IMR-90 (cell line): ENCODE measurements at regions not wholly inside any gene's neighbourhood (a gene's known extent, or its start where the extent isn't known, plus 50 kb on each side); places are given as distances from the start of the nearest gene placed in this dataset.

ENCODE experiments used
- ATAC-seq: fragments of 200-7000 bp; cut with Tn5 transposase; 2 replicates; pipeline ENCODE4 v1.9.1; 2020; ENCODE audit warnings: low read depth, mild to moderate bottlenecking, moderate library complexity
- BruUV-seq: library from RNA; stranded (reverse); fragments of 400-500 nt; replicated peaks from 2 replicates; lab custom pipeline; 2021; lab: Mats Ljungman, UMichigan
- CTCF ChIA-PET: fragments of 300-600 bp; formaldehyde crosslinking; extraction: SDS; loops from one replicate; lab custom pipeline; 2021; ENCODE audit warnings: antibody characterized with exemption; lab: Yijun Ruan, JAX
- POLR2A ChIA-PET: fragments of 300-600 bp; sonication (Branson Sonifier 250); formaldehyde crosslinking; loops from one replicate; lab custom pipeline; 2022; ENCODE audit warnings: antibody characterized with exemption; ENCODE audit not compliant: unreplicated experiment; lab: Charles Lee
- DNase-seq: peaks from one replicate; pipeline ENCODE4 v3.0.0; 2013
- H2AFZ ChIP-seq: replicated peaks from 2 replicates; pipeline ENCODE3; 2013; ENCODE audit warnings: low read length, mild to moderate bottlenecking; ENCODE audit not compliant: poor library complexity
- H2AK5ac ChIP-seq: 2 replicates; pipeline ENCODE4 v1.6.1; 2013; ENCODE audit warnings: low read depth, low read length, inconsistent platforms
- H2AK9ac ChIP-seq: replicated peaks from 2 replicates; pipeline ENCODE3; 2013; ENCODE audit warnings: mild to moderate bottlenecking, low read depth, low read length, moderate library complexity; ENCODE audit not compliant: poor library complexity
- H2BK120ac ChIP-seq: 2 replicates; pipeline ENCODE4 v1.6.1; 2013; ENCODE audit warnings: low read depth, low read length, inconsistent platforms
- H2BK15ac ChIP-seq: 3 replicates; pipeline ENCODE4 v1.6.1; 2013; ENCODE audit warnings: low read depth, low read length, inconsistent platforms
- H2BK20ac ChIP-seq: 2 replicates; pipeline ENCODE4 v1.6.1; 2013; ENCODE audit warnings: low read depth, mild to moderate bottlenecking, inconsistent platforms, low read length, moderate library complexity
- H2BK5ac ChIP-seq: 2 replicates; pipeline ENCODE4 v1.6.1; 2013; ENCODE audit warnings: mild to moderate bottlenecking, low read depth, low read length, inconsistent platforms; ENCODE audit not compliant: poor library complexity, severe bottlenecking
- H3K14ac ChIP-seq: replicated peaks from 2 replicates; pipeline ENCODE4 v1.6.1; 2013; ENCODE audit warnings: low read depth, low read length, inconsistent platforms
- H3K18ac ChIP-seq: 2 replicates; pipeline ENCODE4 v1.6.1; 2013; ENCODE audit warnings: low read depth, low read length, control low read depth
- H3K23ac ChIP-seq: 2 replicates; pipeline ENCODE4 v1.6.1; 2013; ENCODE audit warnings: low read depth, low read length, inconsistent platforms
- H3K27ac ChIP-seq: 2 replicates; pipeline ENCODE4 v1.5.1; 2013; ENCODE audit warnings: mild to moderate bottlenecking, control low read depth, low read length; ENCODE audit not compliant: insufficient read depth
- H3K27me3 ChIP-seq: 2 replicates; pipeline ENCODE4 v1.6.1; 2013; ENCODE audit warnings: low read length; ENCODE audit not compliant: control insufficient read depth, insufficient read depth
- H3K36me3 ChIP-seq: 2 replicates; pipeline ENCODE4 v1.6.1; 2013; ENCODE audit warnings: low read length, mixed read lengths; ENCODE audit not compliant: control insufficient read depth, insufficient read depth
- H3K4ac ChIP-seq: 2 replicates; pipeline ENCODE4 v1.6.1; 2013; ENCODE audit warnings: low read depth, low read length, inconsistent platforms
- H3K4me1 ChIP-seq: 2 replicates; pipeline ENCODE4 v1.6.1; 2013; ENCODE audit warnings: low read length, mixed read lengths; ENCODE audit not compliant: control insufficient read depth, insufficient read depth
- H3K4me2 ChIP-seq: 2 replicates; pipeline ENCODE4 v1.6.1; 2013; ENCODE audit warnings: low read depth, mild to moderate bottlenecking, control low read depth, low read length, moderate library complexity
- H3K4me3 ChIP-seq: 2 replicates; pipeline ENCODE4 v1.5.1; 2013; ENCODE audit warnings: low read depth, mild to moderate bottlenecking, control low read depth, low read length, moderate library complexity; ENCODE audit not compliant: insufficient read depth
- H3K56ac ChIP-seq: 2 replicates; pipeline ENCODE4 v1.6.1; 2013; ENCODE audit warnings: low read length, inconsistent platforms; ENCODE audit not compliant: insufficient read depth; ENCODE audit errors: extremely low read depth
- H3K79me1 ChIP-seq, 2 experiments: 2 replicates each; pipeline ENCODE4 v1.6.1; 2013; ENCODE audit warnings: low read length in 2 of 2, inconsistent platforms in 1 of 2, low read depth in 1 of 2
- H3K9ac ChIP-seq: 2 replicates; pipeline ENCODE4 v1.6.1; 2013; ENCODE audit warnings: low read depth, low read length, control low read depth
- H3K9me1 ChIP-seq: 2 replicates; pipeline ENCODE4 v1.6.1; 2013; ENCODE audit warnings: low read length, inconsistent platforms; ENCODE audit not compliant: insufficient read depth
- H3K9me3 ChIP-seq: 2 replicates; pipeline ENCODE4 v1.6.1; 2013; ENCODE audit warnings: low read length; ENCODE audit not compliant: control insufficient read depth, insufficient read depth
- H4K20me1 ChIP-seq: 2 replicates; pipeline ENCODE4 v1.6.1; 2013; ENCODE audit warnings: low read length, inconsistent platforms; ENCODE audit not compliant: insufficient read depth
- H4K5ac ChIP-seq: 2 replicates; pipeline ENCODE4 v1.6.1; 2013; ENCODE audit warnings: mild to moderate bottlenecking, low read depth, low read length, control low read depth
- H4K8ac ChIP-seq, 2 experiments: 2 replicates each; pipeline ENCODE4 v1.6.1; 2013; ENCODE audit warnings: low read depth in 2 of 2, low read length in 2 of 2, control low read depth in 1 of 2, inconsistent platforms in 1 of 2
- H4K91ac ChIP-seq: 2 replicates; pipeline ENCODE4 v1.6.1; 2013; ENCODE audit warnings: low read depth, low read length, inconsistent platforms; ENCODE audit not compliant: insufficient read depth
- CEBPB ChIP-seq: IDR thresholded peaks from 2 replicates; pipeline ENCODE4 v1.6.1; 2012; ENCODE audit warnings: low read depth, low read length, improper control_type of control experiment
- ELK1 ChIP-seq: fragments of 150-350 bp; IDR thresholded peaks from 2 replicates; pipeline ENCODE4 v1.6.1; 2016; ENCODE audit warnings: low read depth, mild to moderate bottlenecking, low read length, moderate library complexity, borderline replicate concordance
- POLR2A ChIP-seq: IDR thresholded peaks from 2 replicates; pipeline ENCODE4 v1.6.1; 2012; ENCODE audit warnings: mild to moderate bottlenecking, low read depth, low read length
- RAD21 ChIP-seq: IDR thresholded peaks from 2 replicates; pipeline ENCODE4 v1.6.1; 2012; ENCODE audit warnings: low read length, improper control_type of control experiment
- RCOR1 ChIP-seq: IDR thresholded peaks from 2 replicates; pipeline ENCODE4 v1.6.1; 2012; ENCODE audit warnings: mild to moderate bottlenecking, low read length, improper control_type of control experiment; ENCODE audit not compliant: insufficient replicate concordance
- USF2 ChIP-seq: fragments of 150-350 bp; IDR thresholded peaks from 2 replicates; pipeline ENCODE4 v1.6.1; 2017; ENCODE audit warnings: mild to moderate bottlenecking, antibody characterized with exemption, low read length, low read depth
- WGBS, 2 experiments: methylation state at CpG; one replicate each; pipeline versions ENCODE4 v1.1.5 to v1.1.7; 2013; ENCODE audit warnings: missing lambda C conversion rate in 2 of 2; ENCODE audit not compliant: insufficient read length in 1 of 2; ENCODE audit errors: extremely low coverage in 2 of 2; 5-methylcytosine and 5-hydroxymethylcytosine counted together
- dilution Hi-C: fragments of 300-500 bp; cut with HindIII; formaldehyde crosslinking; loops from one replicate; pipeline ENCODE4 v1.14.3; 2018; ENCODE audit warnings: low sequenced_read_pairs; ENCODE audit not compliant: unreplicated experiment
- in situ Hi-C: fragments of 300-500 bp; cut with MboI; formaldehyde crosslinking; loops from 3 replicates; pipeline ENCODE4 v1.14.3; 2019; ENCODE audit warnings: low sequenced_read_pairs, inconsistent platforms, mixed read lengths
- intact Hi-C: fragments of 100-400 bp; cut with micrococcal nuclease; formaldehyde crosslinking; loops from 2 replicates; pipeline ENCODE4 v1.10.0; 2022

GRCh38 chr3:102577082-102577789 lies 142.4 kb downstream of the ZPLD1 start:
- no peak overlapping the region for H3K9ac ChIP-seq
- H4K8ac ChIP-seq: no peak overlapping the region
- no peak overlapping the region for H3K23ac ChIP-seq
- ChIA-PET CTCF (no interaction called here), POLR2A (no interaction called here)
- no peak overlapping the region for H3K4me2 ChIP-seq
- dilution Hi-C loops (no loop called here), in situ Hi-C loops (no loop called here), intact Hi-C loops (no loop called here)
- no peaks in the 10 kb centered on the region for H3K36me3 ChIP-seq
- no peak overlapping the region for H3K27ac ChIP-seq
- no peak overlapping the region for H2BK20ac ChIP-seq
- no peak overlapping the region for H4K5ac ChIP-seq
- ATAC-seq: no peak
- H3K79me1 ChIP-seq: no peaks in the 10 kb centered on the region
- no peak overlapping the region for H4K91ac ChIP-seq
- DNase-seq: no peak
- no CpG with 5 or more reads among the region's 1 CpG for WGBS, 2 experiments
- TF ChIP-seq RAD21: no peak
- TF ChIP-seq ELK1: no peak
- no peak for TF ChIP-seq CEBPB
- TF ChIP-seq RCOR1: no peak
- no peak for TF ChIP-seq POLR2A
- no peak for TF ChIP-seq USF2
- no peak overlapping the region for H2AFZ ChIP-seq
- no peak overlapping the region for H2AK9ac ChIP-seq
- H3K9me3 ChIP-seq: no peaks in the 10 kb centered on the region
- H2BK5ac ChIP-seq: no peak overlapping the region
- no peaks in the 10 kb centered on the region for H3K4me1 ChIP-seq
- no peak overlapping the region for H3K18ac ChIP-seq
- no peak overlapping the region for H3K14ac ChIP-seq
- H3K4me3 ChIP-seq: no peak overlapping the region
- H3K27me3 ChIP-seq: no peaks in the 10 kb centered on the region
- no peak overlapping the region for H3K56ac ChIP-seq
- H3K9me1 ChIP-seq: no peaks in the 10 kb centered on the region
- BruUV-seq: no TSS peak
- no peak overlapping the region for H2AK5ac ChIP-seq
- H2BK15ac ChIP-seq: no peak overlapping the region
- no peak overlapping the region for H3K4ac ChIP-seq
- no peaks in the 10 kb centered on the region for H4K20me1 ChIP-seq
- H2BK120ac ChIP-seq: no peak overlapping the region
